ENCODE measurements at regions not wholly inside any gene's neighbourhood (a gene's known extent, or its start where the extent isn't known, plus 50 kb on each side); places are given as distances from the start of the nearest gene placed in this dataset.

DNA sequence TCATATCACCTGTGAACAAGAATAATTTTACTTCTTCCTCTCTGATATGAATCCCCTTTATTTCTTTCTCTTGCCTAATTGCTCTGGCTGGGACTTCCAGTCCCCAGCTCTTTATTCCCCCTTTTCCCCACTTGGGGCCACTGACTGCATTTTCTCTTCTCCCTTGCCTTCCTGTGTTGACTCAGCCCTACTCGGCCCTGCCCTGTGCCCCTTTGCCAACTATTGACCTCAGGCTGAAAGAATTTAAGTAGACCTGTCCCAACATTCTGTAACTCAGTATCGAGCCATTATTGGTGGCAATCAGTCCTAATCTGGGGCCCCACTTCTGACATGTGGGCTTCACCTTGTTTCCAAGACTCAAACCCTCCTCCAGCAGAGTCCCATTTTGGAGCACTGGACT is 60.6 kb upstream of the STUM start:
- Histone ChIP-seq H3K36me3 (replicated peaks; ENCODE audit: low read depth, low read length) (no peaks in the 10 kb centered on the region), H3K79me2 (ENCODE audit: low read length) (no peaks in the 10 kb centered on the region), H3K9ac (ENCODE audit: low read length) (no peak overlapping the region), H3K27me3 (ENCODE audit: low read depth, low read length) (peaks cover 39% of the 10 kb centered on the region), H3K27ac (ENCODE audit: low read length) (no peak overlapping the region), H3K9me3 (ENCODE audit: insufficient read depth, low read length) (no peaks in the 10 kb centered on the region), H3K4me1 (ENCODE audit: low read length) (no peaks in the 10 kb centered on the region), H4K20me1 (ENCODE audit: insufficient read depth, low read length) (no peaks in the 10 kb centered on the region), H3K4me2 (ENCODE audit: low read length) (no peak overlapping the region), H2AFZ (ENCODE audit: low read depth, low read length) (no peak overlapping the region), H3K4me3 (ENCODE audit: low read length) (no peak overlapping the region)
- TF ChIP-seq, protein P1, sequence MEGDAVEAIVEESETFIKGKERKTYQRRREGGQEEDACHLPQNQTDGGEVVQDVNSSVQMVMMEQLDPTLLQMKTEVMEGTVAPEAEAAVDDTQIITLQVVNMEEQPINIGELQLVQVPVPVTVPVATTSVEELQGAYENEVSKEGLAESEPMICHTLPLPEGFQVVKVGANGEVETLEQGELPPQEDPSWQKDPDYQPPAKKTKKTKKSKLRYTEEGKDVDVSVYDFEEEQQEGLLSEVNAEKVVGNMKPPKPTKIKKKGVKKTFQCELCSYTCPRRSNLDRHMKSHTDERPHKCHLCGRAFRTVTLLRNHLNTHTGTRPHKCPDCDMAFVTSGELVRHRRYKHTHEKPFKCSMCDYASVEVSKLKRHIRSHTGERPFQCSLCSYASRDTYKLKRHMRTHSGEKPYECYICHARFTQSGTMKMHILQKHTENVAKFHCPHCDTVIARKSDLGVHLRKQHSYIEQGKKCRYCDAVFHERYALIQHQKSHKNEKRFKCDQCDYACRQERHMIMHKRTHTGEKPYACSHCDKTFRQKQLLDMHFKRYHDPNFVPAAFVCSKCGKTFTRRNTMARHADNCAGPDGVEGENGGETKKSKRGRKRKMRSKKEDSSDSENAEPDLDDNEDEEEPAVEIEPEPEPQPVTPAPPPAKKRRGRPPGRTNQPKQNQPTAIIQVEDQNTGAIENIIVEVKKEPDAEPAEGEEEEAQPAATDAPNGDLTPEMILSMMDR (IDR thresholded peaks at IDR 0.05; ENCODE audit: low read depth, low read length), result no peak
- TF ChIP-seq EZH2phosphoT487 (IDR thresholded peaks at IDR 0.05; ENCODE audit: low read depth), result no peak

DNA sequence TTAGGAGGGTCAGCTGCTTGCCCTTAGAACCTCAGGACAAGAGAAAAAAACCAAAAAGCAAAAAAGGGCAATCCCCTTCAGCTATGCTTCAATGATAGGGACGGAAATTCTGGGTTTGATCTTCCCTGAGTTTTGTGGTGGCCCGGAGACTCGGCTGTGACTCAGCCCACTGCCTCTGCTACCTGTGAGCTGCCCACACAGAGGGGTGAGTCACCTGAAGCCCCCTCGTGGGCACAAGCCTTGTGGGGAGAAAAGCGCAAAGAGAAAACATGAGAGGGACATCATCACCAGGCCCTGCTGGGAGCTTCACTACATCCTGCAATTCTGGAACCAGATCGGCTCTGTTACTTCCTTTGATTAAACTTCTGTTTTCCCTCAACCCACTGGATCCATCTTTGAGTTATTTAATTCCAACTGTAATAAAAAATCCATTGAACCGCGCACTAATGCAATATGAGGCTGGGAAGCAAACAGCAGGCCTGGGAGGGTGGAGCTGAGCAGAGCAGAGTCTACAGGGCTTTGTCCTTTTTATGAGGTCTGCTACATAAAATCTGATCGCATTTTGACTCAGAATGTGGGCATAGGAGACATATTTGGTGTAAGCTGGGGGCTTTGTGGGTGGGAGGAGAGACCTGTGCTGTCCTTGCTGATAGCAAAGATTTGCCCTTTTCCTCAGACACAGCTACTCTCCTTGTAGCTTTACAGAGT is 58.7 kb upstream of the STUM start:
- no peak overlapping the region for H3K4me3 ChIP-seq (ENCODE audit: low read length)
- no peak overlapping the region for H3K9ac ChIP-seq (ENCODE audit: low read length)
- H3K27me3 ChIP-seq (ENCODE audit: low read depth, low read length), result peaks cover 21% of the 10 kb centered on the region
- no peak overlapping the region for H2AFZ ChIP-seq (ENCODE audit: low read depth, low read length)
- no peak overlapping the region for H3K27ac ChIP-seq (ENCODE audit: low read length)
- no peaks in the 10 kb centered on the region for H4K20me1 ChIP-seq (ENCODE audit: insufficient read depth, low read length)
- no peaks in the 10 kb centered on the region for H3K79me2 ChIP-seq (ENCODE audit: low read length)
- H3K9me3 ChIP-seq (ENCODE audit: insufficient read depth, low read length), result no peaks in the 10 kb centered on the region
- no peaks in the 10 kb centered on the region for H3K4me1 ChIP-seq (ENCODE audit: low read length)
- no peaks in the 10 kb centered on the region for H3K36me3 ChIP-seq (replicated peaks; ENCODE audit: low read depth, low read length)
- TF ChIP-seq, protein P1 (IDR thresholded peaks at IDR 0.05; ENCODE audit: low read depth, low read length), result no peak
- no peak for TF ChIP-seq EZH2phosphoT487 (IDR thresholded peaks at IDR 0.05; ENCODE audit: low read depth)
- H3K4me2 ChIP-seq (ENCODE audit: low read length), result no peak overlapping the region

DNA sequence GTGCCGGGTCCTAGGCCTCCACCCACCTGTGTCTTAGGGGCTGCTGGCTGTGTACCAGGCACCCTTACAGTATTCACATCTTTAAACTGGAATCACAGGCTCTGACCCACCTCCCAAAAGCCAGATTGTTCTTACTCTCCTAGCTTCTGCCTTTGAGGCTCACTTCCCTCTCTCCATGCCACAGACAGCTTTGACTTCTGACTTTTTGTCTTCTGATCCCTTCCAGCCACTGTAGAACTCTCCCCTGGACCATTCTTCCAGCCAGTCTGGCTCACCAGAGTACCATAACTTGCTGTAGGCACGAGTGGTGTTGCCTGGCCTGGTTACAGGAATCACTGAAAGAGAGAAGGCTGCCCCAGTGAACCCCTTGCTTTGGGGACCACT is 58.1 kb upstream of the STUM start:
- Histone ChIP-seq H3K79me2 (ENCODE audit: low read length) (no peaks in the 10 kb centered on the region), H3K9ac (ENCODE audit: low read length) (no peak overlapping the region), H3K4me2 (ENCODE audit: low read length) (no peak overlapping the region), H2AFZ (ENCODE audit: low read depth, low read length) (no peak overlapping the region), H3K27me3 (ENCODE audit: low read depth, low read length) (peaks cover 15% of the 10 kb centered on the region), H3K36me3 (replicated peaks; ENCODE audit: low read depth, low read length) (no peaks in the 10 kb centered on the region), H3K4me1 (ENCODE audit: low read length) (no peaks in the 10 kb centered on the region), H3K4me3 (ENCODE audit: low read length) (no peak overlapping the region), H3K27ac (ENCODE audit: low read length) (no peak overlapping the region), H3K9me3 (ENCODE audit: insufficient read depth, low read length) (no peaks in the 10 kb centered on the region), H4K20me1 (ENCODE audit: insufficient read depth, low read length) (no peaks in the 10 kb centered on the region)
- TF ChIP-seq, protein P1 (IDR thresholded peaks at IDR 0.05; ENCODE audit: low read depth, low read length), result no peak
- no peak for TF ChIP-seq EZH2phosphoT487 (IDR thresholded peaks at IDR 0.05; ENCODE audit: low read depth)

DNA sequence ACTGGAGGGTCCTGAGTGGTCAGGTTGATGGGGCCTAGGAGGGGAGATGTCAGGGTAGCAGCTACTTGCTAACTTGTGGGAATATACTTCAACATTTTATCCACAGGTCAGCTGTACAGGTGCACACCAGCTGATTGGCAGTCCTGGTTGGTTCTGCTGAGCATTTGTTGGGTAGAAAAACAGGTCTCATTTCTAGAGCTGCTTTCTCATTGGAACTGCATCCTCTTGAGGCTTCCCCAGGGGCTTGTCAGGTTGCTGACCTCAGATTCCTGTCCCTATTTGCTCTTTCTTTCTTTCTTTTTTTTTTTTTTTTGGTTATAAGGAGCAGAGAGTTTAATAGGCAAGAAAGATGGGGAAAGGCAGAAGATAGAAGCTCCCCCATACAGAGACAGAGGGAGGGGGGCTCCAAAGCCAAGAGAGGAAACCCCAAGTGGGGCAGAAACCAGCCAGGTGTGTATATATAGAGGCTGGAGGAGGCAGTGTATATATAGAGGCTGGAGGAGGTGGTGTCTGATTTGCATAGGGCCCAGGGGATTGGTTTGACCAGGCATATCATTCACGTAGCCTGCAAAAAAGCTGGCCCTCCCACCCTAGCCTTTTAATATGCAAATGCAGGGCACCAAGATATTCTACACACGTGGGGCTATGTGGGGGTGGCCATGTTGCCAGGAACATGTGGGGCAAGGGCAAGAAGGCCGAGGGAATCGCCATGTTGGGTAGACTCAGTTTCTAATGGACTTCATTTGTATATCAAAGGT is 57.3 kb upstream of the STUM start:
- Histone ChIP-seq H3K4me1 (ENCODE audit: low read length) (no peaks in the 10 kb centered on the region), H3K4me2 (ENCODE audit: low read length) (no peak overlapping the region), H2AFZ (ENCODE audit: low read depth, low read length) (no peak overlapping the region), H3K79me2 (ENCODE audit: low read length) (no peaks in the 10 kb centered on the region), H3K36me3 (replicated peaks; ENCODE audit: low read depth, low read length) (no peaks in the 10 kb centered on the region), H4K20me1 (ENCODE audit: insufficient read depth, low read length) (no peaks in the 10 kb centered on the region), H3K27ac (ENCODE audit: low read length) (no peak overlapping the region), H3K9me3 (ENCODE audit: insufficient read depth, low read length) (no peaks in the 10 kb centered on the region), H3K27me3 (ENCODE audit: low read depth, low read length) (peaks cover 8% of the 10 kb centered on the region; the same call in 1 of the 2 replicates), H3K4me3 (ENCODE audit: low read length) (no peak overlapping the region), H3K9ac (ENCODE audit: low read length) (no peak overlapping the region)
- TF ChIP-seq, protein P1 (IDR thresholded peaks at IDR 0.05; ENCODE audit: low read depth, low read length), result no peak

Measured in OCI-LY3 (cell line).